ENCODE measurements at regions not wholly inside any gene's neighbourhood (a gene's known extent, or its start where the extent isn't known, plus 50 kb on each side); places are given as distances from the start of the nearest gene placed in this dataset.

DNA sequence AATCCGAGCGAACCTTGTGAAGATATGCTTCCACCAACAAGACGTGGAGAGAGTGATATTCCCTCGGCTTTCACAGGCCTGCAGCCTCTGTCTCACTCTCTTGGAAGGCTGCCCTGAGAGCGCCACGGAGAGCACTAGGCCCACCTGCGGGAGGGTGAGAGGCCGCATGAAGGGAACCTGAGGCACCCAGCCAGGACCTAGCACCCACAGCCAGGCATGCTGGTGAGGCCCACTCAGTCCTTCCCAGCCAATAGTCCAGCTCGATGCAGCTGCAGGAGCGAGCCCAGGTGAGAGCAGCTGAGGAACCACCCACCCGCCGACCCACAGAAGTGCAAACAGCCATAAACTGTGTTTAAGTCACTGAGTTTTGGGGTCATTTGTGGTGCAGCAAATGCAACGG is 227.2 kb downstream of the QKI start:
- no peak for TF ChIP-seq EZH2 (optimal IDR thresholded peaks at IDR 0.05; ENCODE audit: low read depth, low read length)
- TF ChIP-seq, protein P1, sequence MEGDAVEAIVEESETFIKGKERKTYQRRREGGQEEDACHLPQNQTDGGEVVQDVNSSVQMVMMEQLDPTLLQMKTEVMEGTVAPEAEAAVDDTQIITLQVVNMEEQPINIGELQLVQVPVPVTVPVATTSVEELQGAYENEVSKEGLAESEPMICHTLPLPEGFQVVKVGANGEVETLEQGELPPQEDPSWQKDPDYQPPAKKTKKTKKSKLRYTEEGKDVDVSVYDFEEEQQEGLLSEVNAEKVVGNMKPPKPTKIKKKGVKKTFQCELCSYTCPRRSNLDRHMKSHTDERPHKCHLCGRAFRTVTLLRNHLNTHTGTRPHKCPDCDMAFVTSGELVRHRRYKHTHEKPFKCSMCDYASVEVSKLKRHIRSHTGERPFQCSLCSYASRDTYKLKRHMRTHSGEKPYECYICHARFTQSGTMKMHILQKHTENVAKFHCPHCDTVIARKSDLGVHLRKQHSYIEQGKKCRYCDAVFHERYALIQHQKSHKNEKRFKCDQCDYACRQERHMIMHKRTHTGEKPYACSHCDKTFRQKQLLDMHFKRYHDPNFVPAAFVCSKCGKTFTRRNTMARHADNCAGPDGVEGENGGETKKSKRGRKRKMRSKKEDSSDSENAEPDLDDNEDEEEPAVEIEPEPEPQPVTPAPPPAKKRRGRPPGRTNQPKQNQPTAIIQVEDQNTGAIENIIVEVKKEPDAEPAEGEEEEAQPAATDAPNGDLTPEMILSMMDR (IDR thresholded peaks at IDR 0.05; ENCODE audit: low read length), result no peak

Measured in MM.1S (cell line).